ENCODE measurements at regions not wholly inside any gene's neighbourhood (a gene's known extent, or its start where the extent isn't known, plus 50 kb on each side); places are given as distances from the start of the nearest gene placed in this dataset.

DNA sequence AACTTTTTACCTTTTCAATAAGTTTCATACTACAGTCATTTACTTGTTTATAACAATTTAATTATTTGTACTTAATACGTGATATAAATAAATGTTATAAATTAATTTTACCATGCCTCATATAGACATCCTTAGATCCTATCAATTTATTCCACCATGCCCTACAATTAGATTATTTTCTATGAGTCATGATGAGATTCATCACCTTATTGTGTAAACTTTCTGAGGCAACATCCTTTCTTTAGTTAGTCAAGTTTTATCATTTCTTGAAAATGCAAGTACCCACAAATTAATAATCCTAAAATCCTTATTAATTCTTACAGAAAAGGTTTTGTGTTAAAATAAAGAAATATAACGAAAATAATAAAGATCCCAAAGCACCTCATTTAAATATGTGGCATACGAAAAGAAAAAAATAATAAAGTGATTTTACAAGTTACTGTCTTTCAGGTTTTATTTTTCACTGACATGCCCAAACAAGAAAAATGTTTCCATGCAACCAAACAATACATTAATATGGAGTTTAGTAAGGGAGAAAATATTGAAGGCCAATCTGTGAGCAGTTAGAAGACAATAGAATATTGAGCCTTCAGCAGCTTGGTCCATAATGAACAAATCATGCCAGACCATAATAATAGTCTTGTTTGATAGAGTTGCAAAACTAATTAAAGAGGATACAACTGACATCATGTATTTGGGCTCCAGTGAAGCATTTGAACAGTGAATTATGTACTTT, 188.7 kb upstream of the MRPS30 start:
- no peak overlapping the region for H3K4me3 ChIP-seq (ENCODE audit: low read length)
- no peak overlapping the region for H3K4me2 ChIP-seq (ENCODE audit: low read length)
- H2AK5ac ChIP-seq (ENCODE audit: low read length) = no peak overlapping the region
- no peak overlapping the region for H3K27ac ChIP-seq (ENCODE audit: low read depth, low read length)
- H3K27me3 ChIP-seq (ENCODE audit: insufficient read depth, low read length, poor library complexity) = no peaks in the 10 kb centered on the region
- no peak overlapping the region for H4K5ac ChIP-seq (ENCODE audit: low read length)
- H3K18ac ChIP-seq (ENCODE audit: low read length) = no peak overlapping the region
- H3K4me1 ChIP-seq (ENCODE audit: control insufficient read depth, low read depth, low read length) = no peaks in the 10 kb centered on the region
- no peak overlapping the region for H3K9ac ChIP-seq (ENCODE audit: low read length)
- H2BK120ac ChIP-seq (ENCODE audit: low read depth, low read length) = no peak overlapping the region
- H3K36me3 ChIP-seq (ENCODE audit: control insufficient read depth, insufficient read depth, low read length) = no peaks in the 10 kb centered on the region
- H2BK5ac ChIP-seq (ENCODE audit: low read length) = no peak overlapping the region
- no peak overlapping the region for H4K8ac ChIP-seq (ENCODE audit: low read depth, low read length)
- no peak overlapping the region for H3K4ac ChIP-seq (ENCODE audit: low read depth, low read length)
- no peak for DNase-seq
- no peaks in the 10 kb centered on the region for H3K79me2 ChIP-seq (ENCODE audit: control insufficient read depth, insufficient read depth, low read length)
- H3K56ac ChIP-seq (ENCODE audit: low read length) = no peak overlapping the region
- no peak overlapping the region for H2BK15ac ChIP-seq (replicated peaks; ENCODE audit: low read depth)
- H3K23ac ChIP-seq (ENCODE audit: low read length) = no peak overlapping the region
- H3K79me1 ChIP-seq (ENCODE audit: low read length) = no peaks in the 10 kb centered on the region
- no CpG with 5 or more reads among the region's 3 CpGs for WGBS (ENCODE audit: extremely low coverage, insufficient coverage, low lambda C conversion rate)

DNA sequence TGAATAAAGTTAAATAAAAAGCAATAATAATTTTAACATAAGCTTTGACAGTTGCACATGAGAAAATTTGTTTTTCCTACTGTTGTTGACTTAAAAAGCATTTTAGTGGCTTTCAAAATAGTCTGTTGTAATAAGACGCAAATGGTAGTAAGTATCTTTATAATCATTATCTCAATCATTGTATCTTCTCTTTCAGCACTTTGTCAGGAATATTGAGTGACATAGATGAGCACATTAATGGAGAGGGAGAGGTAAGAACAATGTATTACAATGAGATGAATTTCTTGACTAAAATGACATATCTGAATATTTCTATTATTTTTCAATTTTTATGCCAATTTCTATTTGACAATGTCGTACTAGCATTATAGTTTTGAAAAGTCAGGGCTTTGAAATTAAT, 193.9 kb upstream of the MRPS30 start:
- no peak for DNase-seq

DNA sequence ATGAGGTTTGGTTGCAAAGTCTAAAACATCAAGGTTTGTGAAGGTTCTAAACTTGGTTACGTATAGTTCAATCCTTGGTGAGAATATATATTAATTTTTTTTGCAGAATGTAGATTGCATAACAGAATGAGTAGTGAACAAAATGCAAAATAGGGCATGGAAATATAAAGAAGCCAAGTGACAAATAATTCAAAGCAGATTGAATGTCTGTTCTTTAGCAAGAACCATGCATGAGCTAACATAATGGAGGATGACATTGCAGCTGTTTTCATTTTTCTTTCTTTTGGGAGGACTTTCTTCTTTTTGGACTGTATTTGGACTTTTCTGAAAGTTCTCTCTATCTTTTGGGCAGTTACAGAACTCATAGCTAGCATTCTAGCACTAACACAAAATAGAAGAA, 194.8 kb upstream of the MRPS30 start:
- no peaks in the 10 kb centered on the region for H3K36me3 ChIP-seq (ENCODE audit: control insufficient read depth, insufficient read depth, low read length)
- H2BK5ac ChIP-seq (ENCODE audit: low read length) = no peak overlapping the region
- no CpG with 5 or more reads among the region's 1 CpG for WGBS (ENCODE audit: extremely low coverage, insufficient coverage, low lambda C conversion rate)
- H4K8ac ChIP-seq (ENCODE audit: low read depth, low read length) = no peak overlapping the region
- H3K79me1 ChIP-seq (ENCODE audit: low read length) = no peaks in the 10 kb centered on the region
- no peak overlapping the region for H3K4ac ChIP-seq (ENCODE audit: low read depth, low read length)
- H3K27me3 ChIP-seq (ENCODE audit: insufficient read depth, low read length, poor library complexity) = no peaks in the 10 kb centered on the region
- H3K27ac ChIP-seq (ENCODE audit: low read depth, low read length) = no peak overlapping the region
- H3K18ac ChIP-seq (ENCODE audit: low read length) = no peak overlapping the region
- no peak overlapping the region for H2BK15ac ChIP-seq (replicated peaks; ENCODE audit: low read depth)
- H2BK120ac ChIP-seq (ENCODE audit: low read depth, low read length) = no peak overlapping the region
- H3K4me1 ChIP-seq (ENCODE audit: control insufficient read depth, low read depth, low read length) = no peaks in the 10 kb centered on the region
- H3K79me2 ChIP-seq (ENCODE audit: control insufficient read depth, insufficient read depth, low read length) = no peaks in the 10 kb centered on the region
- H3K56ac ChIP-seq (ENCODE audit: low read length) = no peak overlapping the region
- no peak overlapping the region for H3K4me3 ChIP-seq (ENCODE audit: low read length)
- no peak overlapping the region for H2AK5ac ChIP-seq (ENCODE audit: low read length)
- no peak overlapping the region for H4K5ac ChIP-seq (ENCODE audit: low read length)
- no peak overlapping the region for H3K4me2 ChIP-seq (ENCODE audit: low read length)
- H3K23ac ChIP-seq (ENCODE audit: low read length) = no peak overlapping the region
- no peak overlapping the region for H3K9ac ChIP-seq (ENCODE audit: low read length)
- DNase-seq = no peak

More for the DNA sequence above, 193.9 kb upstream of the MRPS30 start:
- no CpG with 5 or more reads among the region's 2 CpGs for WGBS (ENCODE audit: extremely low coverage, insufficient coverage, low lambda C conversion rate)
- H3K79me2 ChIP-seq (ENCODE audit: control insufficient read depth, insufficient read depth, low read length) = no peaks in the 10 kb centered on the region
- H3K27me3 ChIP-seq (ENCODE audit: insufficient read depth, low read length, poor library complexity) = no peaks in the 10 kb centered on the region
- H3K4me3 ChIP-seq (ENCODE audit: low read length) = no peak overlapping the region
- no peaks in the 10 kb centered on the region for H3K79me1 ChIP-seq (ENCODE audit: low read length)
- H3K9ac ChIP-seq (ENCODE audit: low read length) = no peak overlapping the region
- H2BK15ac ChIP-seq (replicated peaks; ENCODE audit: low read depth) = no peak overlapping the region
- no peaks in the 10 kb centered on the region for H3K36me3 ChIP-seq (ENCODE audit: control insufficient read depth, insufficient read depth, low read length)
- no peaks in the 10 kb centered on the region for H3K4me1 ChIP-seq (ENCODE audit: control insufficient read depth, low read depth, low read length)
- no peak overlapping the region for H3K4me2 ChIP-seq (ENCODE audit: low read length)
- no peak overlapping the region for H3K27ac ChIP-seq (ENCODE audit: low read depth, low read length)
- H3K18ac ChIP-seq (ENCODE audit: low read length) = no peak overlapping the region
- H3K56ac ChIP-seq (ENCODE audit: low read length) = no peak overlapping the region
- H2AK5ac ChIP-seq (ENCODE audit: low read length) = no peak overlapping the region
- no peak overlapping the region for H3K23ac ChIP-seq (ENCODE audit: low read length)
- no peak overlapping the region for H4K5ac ChIP-seq (ENCODE audit: low read length)
- no peak overlapping the region for H2BK120ac ChIP-seq (ENCODE audit: low read depth, low read length)
- H2BK5ac ChIP-seq (ENCODE audit: low read length) = no peak overlapping the region
- H4K8ac ChIP-seq (ENCODE audit: low read depth, low read length) = no peak overlapping the region
- H3K4ac ChIP-seq (ENCODE audit: low read depth, low read length) = no peak overlapping the region

DNA sequence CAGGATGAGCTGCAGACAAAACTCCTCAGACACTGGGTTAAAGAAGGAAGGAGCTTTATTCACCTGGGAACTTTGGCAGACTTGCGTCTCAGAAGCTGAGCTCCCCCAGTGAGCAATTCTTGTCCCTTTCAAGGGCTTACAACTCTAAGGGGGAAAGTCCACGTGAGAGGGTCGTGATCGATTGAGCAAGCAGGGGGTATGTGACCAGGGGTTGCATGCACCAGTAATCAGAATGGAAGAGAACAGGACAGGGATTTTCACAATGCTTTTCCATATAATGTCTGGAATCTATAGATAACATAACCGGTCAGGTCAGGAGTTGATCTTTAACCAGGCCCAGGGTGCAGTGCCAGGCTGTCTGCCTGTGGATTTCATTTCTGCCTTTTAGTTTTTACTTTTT, 202.8 kb upstream of the MRPS30 start:
- H3K4ac ChIP-seq (ENCODE audit: low read depth, low read length) = no peak overlapping the region
- no peak overlapping the region for H4K5ac ChIP-seq (ENCODE audit: low read length)
- WGBS (ENCODE audit: extremely low coverage, insufficient coverage, low lambda C conversion rate) = no CpG with 5 or more reads among the region's 5 CpGs
- DNase-seq = no peak
- no peak overlapping the region for H2BK5ac ChIP-seq (ENCODE audit: low read length)
- H2BK15ac ChIP-seq (replicated peaks; ENCODE audit: low read depth) = no peak overlapping the region
- H3K4me1 ChIP-seq (ENCODE audit: control insufficient read depth, low read depth, low read length) = no peaks in the 10 kb centered on the region
- no peak overlapping the region for H3K23ac ChIP-seq (ENCODE audit: low read length)
- H3K79me2 ChIP-seq (ENCODE audit: control insufficient read depth, insufficient read depth, low read length) = no peaks in the 10 kb centered on the region
- H3K4me3 ChIP-seq (ENCODE audit: low read length) = no peak overlapping the region
- no peak overlapping the region for H3K27ac ChIP-seq (ENCODE audit: low read depth, low read length)
- H3K56ac ChIP-seq (ENCODE audit: low read length) = no peak overlapping the region
- H3K27me3 ChIP-seq (ENCODE audit: insufficient read depth, low read length, poor library complexity) = no peaks in the 10 kb centered on the region
- H3K4me2 ChIP-seq (ENCODE audit: low read length) = no peak overlapping the region
- H3K36me3 ChIP-seq (ENCODE audit: control insufficient read depth, insufficient read depth, low read length) = no peaks in the 10 kb centered on the region
- no peak overlapping the region for H4K8ac ChIP-seq (ENCODE audit: low read depth, low read length)
- H2BK120ac ChIP-seq (ENCODE audit: low read depth, low read length) = no peak overlapping the region
- no peaks in the 10 kb centered on the region for H3K79me1 ChIP-seq (ENCODE audit: low read length)
- H3K9ac ChIP-seq (ENCODE audit: low read length) = no peak overlapping the region
- no peak overlapping the region for H2AK5ac ChIP-seq (ENCODE audit: low read length)
- H3K18ac ChIP-seq (ENCODE audit: low read length) = no peak overlapping the region

DNA sequence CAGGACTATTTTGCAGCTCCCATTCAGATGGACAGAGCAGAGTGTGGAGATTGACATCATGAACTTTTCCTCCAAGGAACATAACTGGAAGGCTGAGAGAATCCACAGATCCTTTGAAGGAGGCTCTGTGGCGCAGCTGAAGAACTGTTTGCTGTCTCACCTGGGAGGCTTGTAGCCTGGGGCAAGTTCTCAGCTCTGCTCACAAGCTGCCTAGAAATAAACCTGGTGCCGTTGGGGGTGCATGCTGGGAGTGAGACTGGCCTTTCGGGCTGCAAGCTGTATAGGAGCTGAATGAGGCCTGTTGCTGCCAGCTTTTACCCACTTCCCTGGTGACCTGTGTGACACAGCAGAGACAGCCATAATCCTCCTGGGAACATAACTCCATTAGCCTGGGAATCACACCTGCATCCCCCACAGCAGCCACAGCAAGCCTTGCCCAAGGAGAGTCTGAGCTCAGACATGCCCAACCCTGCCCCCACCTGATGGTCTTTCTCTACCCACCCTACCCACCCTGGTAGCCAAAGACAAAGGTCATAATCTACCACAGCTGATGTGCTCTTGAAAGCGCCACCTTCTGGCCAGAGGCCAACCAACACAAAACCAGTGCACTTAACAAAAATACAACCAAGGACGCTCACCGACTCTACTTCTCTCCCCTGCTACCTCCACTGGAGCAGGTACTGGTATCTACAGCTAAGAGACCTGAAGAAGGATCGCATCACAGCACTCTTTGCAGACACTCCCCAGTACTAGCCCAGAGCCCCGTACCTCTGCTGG, 205.1 kb upstream of the MRPS30 start:
- no peak overlapping the region for H3K4me2 ChIP-seq (ENCODE audit: low read length)
- no peak overlapping the region for H2BK5ac ChIP-seq (ENCODE audit: low read length)
- no peak overlapping the region for H2AK5ac ChIP-seq (ENCODE audit: low read length)
- peak overlapping the region; percentile 44 for H4K5ac ChIP-seq (ENCODE audit: low read length)
- no peak overlapping the region for H2BK15ac ChIP-seq (replicated peaks; ENCODE audit: low read depth)
- no peaks in the 10 kb centered on the region for H3K4me1 ChIP-seq (ENCODE audit: control insufficient read depth, low read depth, low read length)
- H3K27me3 ChIP-seq (ENCODE audit: insufficient read depth, low read length, poor library complexity) = no peaks in the 10 kb centered on the region
- H3K23ac ChIP-seq (ENCODE audit: low read length) = no peak overlapping the region
- peak overlapping the region; percentile 30 for H3K56ac ChIP-seq (ENCODE audit: low read length)
- H3K18ac ChIP-seq (ENCODE audit: low read length) = no peak overlapping the region
- H2BK120ac ChIP-seq (ENCODE audit: low read depth, low read length) = no peak overlapping the region
- WGBS (ENCODE audit: extremely low coverage, insufficient coverage, low lambda C conversion rate) = no CpG with 5 or more reads among the region's 8 CpGs
- H3K4me3 ChIP-seq (ENCODE audit: low read length) = no peak overlapping the region
- H4K8ac ChIP-seq (ENCODE audit: low read depth, low read length) = peak overlapping the region; percentile 81
- no peaks in the 10 kb centered on the region for H3K79me2 ChIP-seq (ENCODE audit: control insufficient read depth, insufficient read depth, low read length)
- peak; percentile 58 for DNase-seq
- peak overlapping the region; percentile 65 for H3K4ac ChIP-seq (ENCODE audit: low read depth, low read length)
- H3K27ac ChIP-seq (ENCODE audit: low read depth, low read length) = no peak overlapping the region
- no peaks in the 10 kb centered on the region for H3K79me1 ChIP-seq (ENCODE audit: low read length)
- H3K36me3 ChIP-seq (ENCODE audit: control insufficient read depth, insufficient read depth, low read length) = no peaks in the 10 kb centered on the region
- no peak overlapping the region for H3K9ac ChIP-seq (ENCODE audit: low read length)

Measured in mesendoderm (in vitro differentiated cells).